HG02623 (cell line): ENCODE measurements at regions not wholly inside any gene's neighbourhood (a gene's known extent, or its start where the extent isn't known, plus 50 kb on each side); places are given as distances from the start of the nearest gene placed in this dataset.
"Not testable (repeated sequence)": the region's sequence is repeated elsewhere in the genome, so short reads cannot be mapped to it uniquely, and the experiment has no call there.

Source experiments
- ATAC-seq: cut with Tn5 transposase; IDR thresholded peaks from one replicate; pipeline ENCODE4 v1.9.1; 2021; ENCODE audit warnings: moderate library complexity; ENCODE audit not compliant: unreplicated experiment

- no peak for ATAC-seq
Measured at GRCh38 chr14:85333841-85334240, 196.1 kb upstream of the FLRT2 start.

GRCh38 chr14:85334316-85334715 is 195.6 kb upstream of the FLRT2 start:
- no peak for ATAC-seq

GRCh38 chr14:85336257-85336656 is 193.7 kb upstream of the FLRT2 start:
- no peak for ATAC-seq

DNA sequence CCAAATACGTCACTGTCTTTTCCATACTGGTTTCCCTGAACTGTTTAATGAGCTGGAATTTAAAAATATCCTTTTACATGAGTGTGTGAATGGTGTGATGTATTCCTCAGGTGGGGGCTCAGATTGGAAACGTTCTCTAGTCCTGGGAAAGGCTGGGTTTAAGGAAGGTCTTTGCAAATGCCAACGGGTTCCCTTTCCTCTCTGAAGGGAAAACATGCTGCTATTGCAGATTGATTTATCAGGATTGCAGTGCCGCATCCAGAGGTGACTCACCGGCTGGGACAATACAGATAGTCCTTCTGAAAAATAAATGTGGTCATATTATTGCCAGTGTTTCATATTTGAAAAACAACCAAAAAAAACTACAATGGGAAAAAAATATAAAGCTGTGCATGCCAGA is 193.1 kb upstream of the FLRT2 start:
- ATAC-seq, result no peak

- no peak for ATAC-seq
Measured at GRCh38 chr14:85338895-85339294, 191.0 kb upstream of the FLRT2 start.

DNA sequence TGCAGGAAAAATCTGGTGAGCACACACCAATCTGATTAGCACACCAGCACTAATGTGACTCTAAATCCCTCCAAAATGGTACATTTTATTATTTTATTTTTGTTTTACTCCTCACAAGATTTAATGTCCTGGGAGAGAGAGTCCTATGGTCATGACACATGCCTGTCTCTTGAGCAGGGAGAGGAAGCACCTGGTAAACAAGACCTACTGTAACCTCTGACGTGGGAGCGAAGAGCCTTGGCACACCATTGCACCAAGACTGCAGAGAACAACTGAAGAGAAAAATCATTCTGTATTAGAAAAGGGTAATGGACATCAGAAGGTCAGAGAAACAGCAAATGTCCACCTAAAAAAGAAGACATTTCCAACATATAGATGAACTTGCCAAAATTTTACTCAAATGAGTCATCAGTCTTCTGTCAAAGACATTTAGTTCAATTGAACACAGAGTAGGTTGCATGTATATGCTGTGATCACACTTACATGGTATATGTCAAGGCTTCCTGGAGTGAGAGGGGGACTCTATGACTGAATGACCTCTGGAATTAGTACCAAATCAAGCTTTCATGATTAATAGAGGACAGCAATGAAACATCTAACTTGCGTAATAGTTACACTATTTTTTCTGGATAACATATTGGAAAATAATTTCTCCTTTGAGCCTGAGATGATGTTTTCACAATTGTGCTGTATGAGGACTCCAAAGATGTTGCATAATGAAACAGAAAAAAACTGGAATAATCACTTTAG is 186.9 kb upstream of the FLRT2 start:
- no peak for ATAC-seq

DNA sequence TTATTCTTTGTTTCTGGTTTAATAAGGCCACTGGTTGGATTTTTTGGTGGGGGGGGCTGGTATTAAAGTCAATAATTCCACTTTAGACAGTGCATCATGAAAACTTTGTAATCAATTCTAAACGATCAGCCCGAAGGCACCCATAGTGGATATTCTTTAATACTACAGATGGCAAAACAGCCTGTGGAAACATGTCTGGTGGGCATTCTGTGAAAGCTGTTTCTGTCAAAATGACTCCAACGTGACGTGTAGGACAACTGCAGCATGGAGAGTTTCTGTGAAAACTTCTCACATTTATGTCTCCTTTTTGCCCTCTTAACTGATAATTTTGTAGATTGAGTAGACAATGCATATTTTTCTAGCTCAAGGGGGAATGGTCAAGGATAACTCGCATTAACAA is 185.8 kb upstream of the FLRT2 start:
- no peak for ATAC-seq

- no peak for ATAC-seq
Measured at GRCh38 chr14:85344847-85345570, 184.9 kb upstream of the FLRT2 start.

DNA sequence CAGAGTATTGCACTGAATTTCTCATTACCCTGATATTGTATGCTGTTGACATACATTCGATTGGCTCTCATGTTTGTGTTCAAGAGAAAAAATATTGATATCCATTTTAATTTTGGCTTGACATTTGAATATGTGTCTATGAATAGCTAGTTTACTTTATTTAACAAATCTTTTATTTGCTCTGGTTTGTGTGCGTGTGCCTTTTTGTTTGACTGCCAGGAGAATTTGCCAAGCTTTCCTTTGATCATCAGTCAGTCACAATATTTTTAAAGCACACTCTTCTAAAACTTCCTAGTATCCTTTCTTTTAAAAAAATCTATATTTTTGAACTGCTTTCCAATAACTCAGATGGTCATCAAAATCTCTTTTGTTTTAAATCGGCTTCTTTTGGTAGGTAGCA is 179.3 kb upstream of the FLRT2 start:
- ATAC-seq, result no peak

- ATAC-seq, result not testable (repeated sequence)
Measured at GRCh38 chr14:85352588-85352987, 177.4 kb upstream of the FLRT2 start.

DNA sequence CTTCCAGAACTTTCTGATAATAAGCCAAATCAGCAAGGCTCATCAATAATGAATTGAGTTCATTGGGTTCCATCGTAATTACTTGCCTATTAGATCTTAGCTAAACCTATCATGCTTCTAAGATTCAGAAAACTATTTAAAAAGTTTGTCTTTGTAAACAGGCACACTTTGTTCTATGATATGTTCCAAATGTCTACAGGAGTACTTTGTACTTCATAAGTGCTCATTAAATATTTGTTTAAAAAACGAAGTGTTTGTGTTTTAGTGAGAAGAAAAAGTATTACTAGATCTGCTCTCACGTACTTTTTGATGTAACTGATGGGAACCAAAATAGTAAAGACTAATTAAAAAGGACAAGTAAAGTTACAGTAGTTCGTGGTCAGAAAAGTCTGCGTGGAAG is 172.8 kb upstream of the FLRT2 start:
- no peak for ATAC-seq

GRCh38 chr14:85358136-85358785 is 171.7 kb upstream of the FLRT2 start:
- no peak for ATAC-seq

DNA sequence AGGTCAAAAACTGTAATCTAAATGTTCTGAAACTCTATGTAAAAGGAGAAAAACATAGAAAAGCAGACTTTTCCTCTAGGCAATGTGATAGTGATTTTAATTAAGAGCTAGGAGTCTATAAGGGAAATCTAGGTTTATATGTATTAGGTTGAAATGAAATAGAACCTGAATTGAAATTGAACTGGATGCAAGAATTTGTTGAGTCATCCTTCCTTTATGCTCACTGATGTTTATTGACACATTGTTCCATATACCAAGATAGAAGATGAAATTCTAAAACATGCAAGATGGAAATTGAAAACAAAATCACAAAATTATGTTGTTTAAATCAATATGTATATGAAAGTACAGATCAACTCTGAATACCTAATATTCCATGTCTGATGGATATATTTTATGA is 170.4 kb upstream of the FLRT2 start:
- ATAC-seq, result no peak

- ATAC-seq, result no peak
Measured at GRCh38 chr14:85363358-85363757, 166.6 kb upstream of the FLRT2 start.

- ATAC-seq, result no peak
Measured at GRCh38 chr14:85366226-85366625, 163.7 kb upstream of the FLRT2 start.

DNA sequence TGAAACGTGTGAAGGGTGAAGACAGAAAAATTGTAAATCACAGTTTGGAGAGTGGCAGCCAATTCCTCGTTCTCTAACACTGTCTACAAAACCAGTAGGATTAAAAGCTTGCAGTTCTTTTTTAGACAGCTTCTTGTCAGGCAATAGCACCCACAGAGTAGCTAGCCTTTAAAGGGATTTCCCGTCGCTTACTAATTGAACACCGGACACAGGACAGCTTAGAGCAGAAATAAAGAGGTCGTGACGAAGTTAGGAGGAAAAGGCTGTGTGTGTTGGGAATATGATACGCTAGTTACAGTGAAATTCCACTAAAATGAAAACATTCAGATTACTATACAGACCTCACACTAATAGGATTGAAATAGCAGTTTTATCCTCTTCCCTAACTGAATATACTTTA is 149.1 kb upstream of the FLRT2 start:
- ATAC-seq, result no peak

DNA sequence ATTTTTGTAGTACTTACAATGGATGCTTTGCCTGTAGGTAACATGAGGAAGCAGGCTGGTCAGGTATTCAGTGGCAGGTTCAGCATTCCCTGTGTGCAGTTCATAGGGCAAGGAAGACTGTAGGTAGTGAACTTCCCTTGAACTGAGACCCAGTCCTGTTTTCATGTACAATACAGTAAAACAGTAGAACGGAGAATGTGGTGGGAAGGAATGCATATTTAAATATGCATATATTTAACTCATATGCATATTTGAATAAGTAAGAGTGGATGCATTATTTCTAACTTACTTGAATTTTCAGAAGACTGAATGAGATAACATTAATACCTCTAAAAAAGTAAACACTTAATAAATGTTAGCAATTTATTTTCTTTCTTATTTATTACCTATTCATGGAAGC is 147.6 kb upstream of the FLRT2 start:
- no peak for ATAC-seq

DNA sequence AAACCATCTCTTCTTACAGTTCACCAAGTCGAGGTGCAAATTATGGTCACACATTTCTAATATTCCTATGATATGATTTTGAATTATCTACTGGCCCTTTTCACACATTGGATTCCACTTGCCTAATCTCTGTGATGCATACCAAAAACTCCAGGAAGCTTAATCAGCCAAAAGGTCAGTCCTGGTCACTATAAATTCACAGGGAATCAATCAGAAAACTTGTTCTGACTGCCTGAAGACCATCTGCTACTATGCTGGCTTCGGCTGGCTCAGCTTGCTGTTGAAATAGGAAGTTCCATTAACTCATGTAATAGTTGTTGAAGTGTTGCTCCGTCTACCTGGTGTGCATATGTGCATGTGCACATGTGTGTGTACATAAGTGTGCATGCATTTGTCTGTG is 142.8 kb upstream of the FLRT2 start:
- ATAC-seq, result no peak

DNA sequence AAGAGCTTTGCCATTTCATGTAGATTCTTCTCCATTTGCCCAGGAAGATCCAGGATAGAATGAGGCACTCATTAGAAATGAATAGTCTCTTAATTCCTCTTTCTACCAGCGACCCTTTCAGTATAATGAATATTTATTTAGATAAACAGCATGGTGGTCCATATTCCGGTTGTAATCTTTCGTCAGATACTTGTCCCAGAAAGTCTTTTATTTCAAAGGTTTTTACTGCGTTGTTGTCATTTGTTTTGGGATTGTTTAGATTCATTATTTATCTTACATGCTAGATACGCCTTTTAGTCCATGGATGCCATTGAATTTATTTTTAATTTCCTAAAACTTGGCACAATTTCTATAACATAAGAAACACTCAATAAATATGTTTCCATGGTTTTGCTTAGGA is 139.7 kb upstream of the FLRT2 start:
- no peak for ATAC-seq

GRCh38 chr14:85391455-85391854 is 138.5 kb upstream of the FLRT2 start:
- ATAC-seq, result no peak

GRCh38 chr14:85391892-85392291 is 138.1 kb upstream of the FLRT2 start:
- ATAC-seq, result no peak

- no peak for ATAC-seq
Measured at GRCh38 chr14:85399186-85399585, 130.8 kb upstream of the FLRT2 start.
